CD14-positive monocyte (primary cell): ENCODE measurements at regions not wholly inside any gene's neighbourhood (a gene's known extent, or its start where the extent isn't known, plus 50 kb on each side); places are given as distances from the start of the nearest gene placed in this dataset.

Experiments used
- DNase-seq, 3 donors: peaks; one replicate each; pipeline ENCODE4 v3.0.0-alpha.2; 2011 to 2022
- H2AFZ ChIP-seq: 2 replicates; pipeline ENCODE4 v1.6.0; 2012; ENCODE audit warnings: mild to moderate bottlenecking, low read depth, low read length, inconsistent platforms; ENCODE audit not compliant: insufficient read depth, poor library complexity, severe bottlenecking
- H3K27ac ChIP-seq, 2 donors: 1 replicate in 1 of 2; 2 replicates in 1 of 2; pipeline ENCODE4 v1.5.1; 2012 to 2013; ENCODE audit warnings: low read length in 2 of 2, control low read depth in 1 of 2, inconsistent platforms in 1 of 2, low read depth in 1 of 2, mild to moderate bottlenecking in 1 of 2
- H3K27me3 ChIP-seq, 2 donors: one replicate each; pipeline versions ENCODE4 v1.6.0 to v1.6.1; 2011 to 2013; ENCODE audit warnings: low read length in 2 of 2; ENCODE audit not compliant: control insufficient read depth in 2 of 2, insufficient read depth in 2 of 2
- H3K36me3 ChIP-seq, 2 donors: replicated peaks in 1 of 2; 1 replicate in 1 of 2; 2 replicates in 1 of 2; pipeline versions ENCODE4 v1.5.1 to v1.6.1; 2012 to 2013; ENCODE audit warnings: low read length in 2 of 2, control low read depth in 1 of 2, inconsistent platforms in 1 of 2, mild to moderate bottlenecking in 1 of 2; ENCODE audit not compliant: insufficient read depth in 2 of 2, control insufficient read depth in 1 of 2
- H3K4me1 ChIP-seq, 2 donors: 1 replicate in 1 of 2; 2 replicates in 1 of 2; pipeline versions ENCODE4 v1.5.1 to v1.6.1; 2012 to 2013; ENCODE audit warnings: low read length in 2 of 2, control low read depth in 1 of 2, inconsistent platforms in 1 of 2, mild to moderate bottlenecking in 1 of 2, moderate library complexity in 1 of 2; ENCODE audit not compliant: insufficient read depth in 2 of 2, control insufficient read depth in 1 of 2
- H3K4me2 ChIP-seq: replicated peaks from 2 replicates; pipeline ENCODE3; 2012; ENCODE audit warnings: low read length, moderate library complexity, mild to moderate bottlenecking; ENCODE audit not compliant: poor library complexity, severe bottlenecking; ENCODE audit errors: extremely low read depth
- H3K4me3 ChIP-seq, 3 experiments: fragments of 200-600 bp in 1 of 3; sonication (generic) in 1 of 3; replicated peaks in 1 of 3; 1 replicate in 2 of 3; 2 replicates in 1 of 3; pipeline ENCODE4 v1.5.1; 2011 to 2013; ENCODE audit warnings: low read length in 3 of 3, mild to moderate bottlenecking in 3 of 3, control low read depth in 2 of 3, low read depth in 2 of 3, inconsistent platforms in 1 of 3, moderate library complexity in 1 of 3
- H3K79me2 ChIP-seq: 2 replicates; pipeline ENCODE4 v1.6.0; 2012; ENCODE audit warnings: mild to moderate bottlenecking, control low read depth, inconsistent platforms, low read length, moderate library complexity; ENCODE audit not compliant: insufficient read depth
- H3K9ac ChIP-seq: 2 replicates; pipeline ENCODE4 v1.6.0; 2017; ENCODE audit warnings: low read length, mild to moderate bottlenecking; ENCODE audit not compliant: insufficient read depth, poor library complexity, severe bottlenecking
- H3K9me3 ChIP-seq, 2 donors: replicated peaks in 1 of 2; 1 replicate in 1 of 2; 2 replicates in 1 of 2; pipeline versions ENCODE4 v1.5.1 to v1.6.1; 2012 to 2013; ENCODE audit warnings: low read length in 2 of 2, control low read depth in 1 of 2; ENCODE audit not compliant: control insufficient read depth in 1 of 2, insufficient read depth in 1 of 2
- H4K20me1 ChIP-seq: 2 replicates; pipeline ENCODE4 v1.6.0; 2012; ENCODE audit warnings: mild to moderate bottlenecking, low read length, control low read depth, moderate library complexity; ENCODE audit not compliant: insufficient read depth
- H3K27ac Mint-ChIP-seq, 7 donors: one replicate each; pipeline ENCODE4 v1.8.0; 2020; ENCODE audit warnings: mild to moderate bottlenecking in 7 of 7, mixed read lengths in 7 of 7, moderate library complexity in 6 of 7, inconsistent platforms in 2 of 7
- H3K27me3 Mint-ChIP-seq, 3 donors: one replicate each; pipeline ENCODE4 v1.8.0; 2021 to 2022; ENCODE audit warnings: low read depth in 3 of 3, mild to moderate bottlenecking in 3 of 3, mixed read lengths in 3 of 3, moderate library complexity in 3 of 3, inconsistent platforms in 1 of 3
- H3K36me3 Mint-ChIP-seq, 2 donors: one replicate each; pipeline ENCODE4 v1.8.0; 2020; ENCODE audit warnings: mixed read lengths in 2 of 2, inconsistent platforms in 1 of 2, mild to moderate bottlenecking in 1 of 2
- H3K4me1 Mint-ChIP-seq: one replicate; pipeline ENCODE4 v1.8.0; 2020; ENCODE audit warnings: mild to moderate bottlenecking, mixed read lengths
- H3K4me3 Mint-ChIP-seq, 2 donors: one replicate each; pipeline ENCODE4 v1.8.0; 2020; ENCODE audit warnings: mild to moderate bottlenecking in 2 of 2, mixed read lengths in 2 of 2, moderate library complexity in 1 of 2
- H3K9me3 Mint-ChIP-seq, 7 donors: one replicate each; pipeline ENCODE4 v1.8.0; 2020 to 2022; ENCODE audit warnings: mixed read lengths in 7 of 7, mild to moderate bottlenecking in 6 of 7, moderate library complexity in 6 of 7, inconsistent platforms in 2 of 7
- WGBS: methylation state at CpG from one replicate; pipeline ENCODE4 v1.1.5; 2013; ENCODE audit warnings: missing lambda C conversion rate; ENCODE audit not compliant: insufficient coverage; 5-methylcytosine and 5-hydroxymethylcytosine counted together
- intact Hi-C, 2 donors: fragments of 100-400 bp; cut with micrococcal nuclease; formaldehyde crosslinking; loops; one replicate each; pipeline versions ENCODE4 v1.15.0 to v1.15.1; 2023
- TF ChIP-seq, protein P1 (sequence below): fragments of 200-600 bp; IDR thresholded peaks from one replicate; pipeline ENCODE4 v1.8.0; 2022; ENCODE audit warnings: antibody characterized with exemption, mild to moderate bottlenecking

DNA sequence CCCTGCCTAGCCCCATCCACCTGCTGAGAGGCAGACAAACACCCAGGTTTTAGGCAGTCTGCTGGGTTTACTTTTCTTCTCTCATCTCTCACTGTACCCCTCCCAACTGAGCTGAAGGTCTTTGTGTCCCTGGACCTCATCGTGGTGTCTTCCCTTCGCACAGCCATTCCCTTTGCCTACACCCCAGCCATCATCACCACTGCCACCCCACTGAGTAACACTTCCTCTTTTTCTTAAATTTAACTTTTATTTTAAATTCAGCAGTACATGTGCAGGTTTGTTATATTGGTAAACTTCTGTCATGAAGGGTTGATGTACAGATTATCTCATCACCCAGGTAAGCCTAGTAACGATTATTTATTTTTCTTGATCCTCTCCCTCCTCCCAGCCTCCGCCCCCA is 188.3 kb upstream of the MON1B start:
- Histone ChIP-seq H3K9me3 (no peaks in the 10 kb centered on the region), H3K79me2 (no peaks in the 10 kb centered on the region), H3K27me3 (no peaks in the 10 kb centered on the region), H3K4me2 (no peak overlapping the region), H3K4me1 (no peaks in the 10 kb centered on the region), H3K4me3 (no peak overlapping the region), H4K20me1 (no peaks in the 10 kb centered on the region), H2AFZ (no peak overlapping the region), H3K36me3 (no peaks in the 10 kb centered on the region), H3K27ac (no peak overlapping the region), H3K9ac (no peak overlapping the region)
- H3K27ac Mint-ChIP-seq: no peak overlapping the region
- no peak for DNase-seq
- H3K4me3 Mint-ChIP-seq: no peak overlapping the region
- TF ChIP-seq, protein P1, sequence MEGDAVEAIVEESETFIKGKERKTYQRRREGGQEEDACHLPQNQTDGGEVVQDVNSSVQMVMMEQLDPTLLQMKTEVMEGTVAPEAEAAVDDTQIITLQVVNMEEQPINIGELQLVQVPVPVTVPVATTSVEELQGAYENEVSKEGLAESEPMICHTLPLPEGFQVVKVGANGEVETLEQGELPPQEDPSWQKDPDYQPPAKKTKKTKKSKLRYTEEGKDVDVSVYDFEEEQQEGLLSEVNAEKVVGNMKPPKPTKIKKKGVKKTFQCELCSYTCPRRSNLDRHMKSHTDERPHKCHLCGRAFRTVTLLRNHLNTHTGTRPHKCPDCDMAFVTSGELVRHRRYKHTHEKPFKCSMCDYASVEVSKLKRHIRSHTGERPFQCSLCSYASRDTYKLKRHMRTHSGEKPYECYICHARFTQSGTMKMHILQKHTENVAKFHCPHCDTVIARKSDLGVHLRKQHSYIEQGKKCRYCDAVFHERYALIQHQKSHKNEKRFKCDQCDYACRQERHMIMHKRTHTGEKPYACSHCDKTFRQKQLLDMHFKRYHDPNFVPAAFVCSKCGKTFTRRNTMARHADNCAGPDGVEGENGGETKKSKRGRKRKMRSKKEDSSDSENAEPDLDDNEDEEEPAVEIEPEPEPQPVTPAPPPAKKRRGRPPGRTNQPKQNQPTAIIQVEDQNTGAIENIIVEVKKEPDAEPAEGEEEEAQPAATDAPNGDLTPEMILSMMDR: no peak
- H3K9me3 Mint-ChIP-seq: peaks cover 0 to 11% (median 1%) of the 10 kb centered on the region in 7 donors
- intact Hi-C loops: no loop called here
- no peaks in the 10 kb centered on the region for H3K36me3 Mint-ChIP-seq
- peaks cover 0 to 2% (median 0%) of the 10 kb centered on the region in 3 donors for H3K27me3 Mint-ChIP-seq
- H3K4me1 Mint-ChIP-seq: no peaks in the 10 kb centered on the region
- WGBS: no CpG with 5 or more reads among the region's 4 CpGs

DNA sequence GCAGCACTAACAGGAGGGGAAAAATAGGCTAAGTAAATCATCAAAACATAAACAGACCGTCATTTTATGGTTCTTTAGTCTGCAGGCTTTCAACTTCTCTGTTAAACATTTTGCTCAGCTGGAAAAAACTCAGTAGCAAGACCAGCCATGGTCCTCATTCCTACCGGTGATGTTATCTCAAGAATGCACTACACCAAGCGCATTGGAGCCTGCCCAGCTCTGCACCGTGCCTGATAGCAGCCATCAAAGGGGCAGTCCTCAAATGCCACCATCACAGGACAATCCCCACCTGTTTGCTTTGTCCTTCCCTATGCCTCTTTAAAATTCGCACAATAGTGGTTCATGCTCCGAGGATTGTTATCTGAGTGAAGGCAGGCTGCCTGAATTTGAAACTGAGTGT is 181.5 kb upstream of the MON1B start:
- intact Hi-C loops: no loop called here
- Histone ChIP-seq H3K9ac (no peak overlapping the region), H3K4me3 (no peak overlapping the region), H3K27ac (no peak overlapping the region), H3K79me2 (no peaks in the 10 kb centered on the region), H3K4me2 (no peak overlapping the region), H3K36me3 (no peaks in the 10 kb centered on the region), H3K4me1 (no peaks in the 10 kb centered on the region), H3K9me3 (peaks cover 13 to 14% of the 10 kb centered on the region in 2 donors), H2AFZ (no peak overlapping the region), H3K27me3 (no peaks in the 10 kb centered on the region), H4K20me1 (no peaks in the 10 kb centered on the region)
- no peaks in the 10 kb centered on the region for H3K4me1 Mint-ChIP-seq
- H3K27ac Mint-ChIP-seq: no peak overlapping the region
- TF ChIP-seq, protein P1: no peak
- no peak overlapping the region for H3K4me3 Mint-ChIP-seq
- no peak for DNase-seq
- H3K9me3 Mint-ChIP-seq: peaks cover 12 to 21% (median 15%) of the 10 kb centered on the region in 7 donors
- no peaks in the 10 kb centered on the region for H3K36me3 Mint-ChIP-seq
- 88% methylated on average over 3 of the region's 6 CpGs for WGBS
- H3K27me3 Mint-ChIP-seq: peaks cover 0 to 2% (median 0%) of the 10 kb centered on the region in 3 donors
